Aorta (tissue), 5 donors: ENCODE measurements at regions not wholly inside any gene's neighbourhood (a gene's known extent, or its start where the extent isn't known, plus 50 kb on each side); places are given as distances from the start of the nearest gene placed in this dataset.

ENCODE experiments used
- ATAC-seq: fragments of 200-7000 bp; cut with Tn5 transposase; one replicate; pipeline ENCODE4 v1.9.1; 2022; ENCODE audit warnings: moderate library complexity; ENCODE audit not compliant: low FRiP score
- DNase-seq, 2 donors: peaks; one replicate each; pipeline ENCODE4 v3.0.0-alpha.2; 2020
- H3K27ac ChIP-seq, 2 donors: one replicate each; pipeline ENCODE4 v1.5.1; 2013; ENCODE audit warnings: low read length in 2 of 2, mild to moderate bottlenecking in 2 of 2, moderate library complexity in 2 of 2, control low read depth in 1 of 2, inconsistent platforms in 1 of 2, low read depth in 1 of 2
- H3K27me3 ChIP-seq, 2 donors: one replicate each; pipeline ENCODE4 v1.6.1; 2013; ENCODE audit warnings: control low read depth in 1 of 2, low read length in 1 of 2, mild to moderate bottlenecking in 1 of 2, moderate library complexity in 1 of 2; ENCODE audit not compliant: insufficient read depth in 2 of 2, control insufficient read depth in 1 of 2
- H3K36me3 ChIP-seq, 2 donors: one replicate each; pipeline ENCODE4 v1.6.1; 2013; ENCODE audit warnings: control low read depth in 1 of 2, low read length in 1 of 2, mild to moderate bottlenecking in 1 of 2; ENCODE audit not compliant: insufficient read depth in 2 of 2, control insufficient read depth in 1 of 2
- H3K4me1 ChIP-seq, 2 donors: one replicate each; pipeline ENCODE4 v1.6.1; 2013; ENCODE audit warnings: low read length in 2 of 2, control low read depth in 1 of 2, mild to moderate bottlenecking in 1 of 2, moderate library complexity in 1 of 2; ENCODE audit not compliant: insufficient read depth in 2 of 2, control insufficient read depth in 1 of 2
- H3K4me3 ChIP-seq, 2 donors: one replicate each; pipeline ENCODE4 v1.5.1; 2013; ENCODE audit warnings: low read length in 2 of 2, control low read depth in 1 of 2, mild to moderate bottlenecking in 1 of 2
- H3K9me3 ChIP-seq: one replicate; pipeline ENCODE4 v1.6.1; 2013; ENCODE audit warnings: mild to moderate bottlenecking, low read length; ENCODE audit not compliant: control insufficient read depth
- WGBS, 2 donors: extraction: QIAGEN DNeasy Blood & Tissue Kit; methylation state at CpG; one replicate each; pipeline ENCODE4 v1.1.7; 2013; 5-methylcytosine and 5-hydroxymethylcytosine counted together
- intact Hi-C, 2 donors: fragments of 100-400 bp; cut with DNase I; formaldehyde crosslinking; loops; one replicate each; pipeline versions ENCODE4 v1.14.2 to v1.15.0; 2022
- donor health status: healthy with polysubstance abuse.
- donor health status: Bipolar disorder and iron deficiency.
- donor health status: DM: no; HTN: no; CAD: no.
- donor health status: DM: no; HTN: no; CAD: no.
- donor health status: DM: yes; HTN: yes; CAD: no.

DNA sequence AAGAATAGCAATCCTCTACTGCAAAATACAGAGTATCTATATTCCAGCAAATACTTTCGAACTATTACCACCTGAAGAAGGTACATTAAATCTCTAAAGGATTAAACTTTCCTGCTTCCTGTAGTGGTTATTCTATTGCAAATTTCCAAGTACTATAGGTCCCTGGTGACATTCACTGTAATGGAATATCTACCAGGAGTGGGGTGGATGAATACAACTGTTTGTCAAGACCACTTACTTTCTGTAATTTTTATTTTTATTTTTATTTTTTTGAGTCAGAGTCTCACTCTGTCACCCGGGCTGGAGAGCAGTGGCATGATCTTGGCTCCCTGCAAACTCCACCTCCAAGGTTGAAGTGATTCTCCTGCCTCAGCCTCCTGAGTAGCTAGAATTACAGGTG, 389.5 kb downstream of the TMEM114 start:
- intact Hi-C loops: no loop called here
- H3K36me3 ChIP-seq: no peaks in the 10 kb centered on the region
- H3K27ac ChIP-seq: no peak overlapping the region
- 73 to 83% methylated on average over 2 of the region's 2 CpGs for WGBS, 2 donors
- DNase-seq (no peak), ATAC-seq (no peak)
- peaks cover 0 to 1% of the 10 kb centered on the region in 2 donors for H3K4me1 ChIP-seq
- peaks cover 7% of the 10 kb centered on the region for H3K9me3 ChIP-seq
- no peaks in the 10 kb centered on the region for H3K27me3 ChIP-seq
- no peak overlapping the region for H3K4me3 ChIP-seq

DNA sequence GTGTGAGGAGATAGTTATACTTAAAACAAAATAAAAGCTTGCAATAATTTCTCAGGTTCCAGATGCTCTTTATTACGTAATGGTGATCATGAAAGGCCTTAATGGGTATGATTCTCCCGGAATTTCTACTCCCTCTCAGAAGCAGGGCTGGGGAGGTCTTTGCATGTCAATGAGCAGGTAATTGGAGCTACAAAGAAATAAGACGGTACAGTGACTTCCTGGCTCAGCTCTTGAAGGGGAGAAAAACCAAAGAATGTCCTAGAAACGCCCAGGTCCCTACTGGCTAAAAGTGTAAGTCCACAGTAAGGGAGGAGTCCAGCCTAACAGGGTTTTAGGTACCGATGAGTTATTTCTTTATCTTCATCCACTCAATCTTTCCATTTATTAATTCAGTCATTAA, 390.9 kb downstream of the TMEM114 start:
- Histone ChIP-seq H3K4me3 (no peak overlapping the region), H3K9me3 (peaks cover 7% of the 10 kb centered on the region), H3K4me1 (peaks cover 0 to 1% of the 10 kb centered on the region in 2 donors), H3K27ac (no peak overlapping the region), H3K36me3 (no peaks in the 10 kb centered on the region), H3K27me3 (no peaks in the 10 kb centered on the region)
- ATAC-seq: no peak
- intact Hi-C loops: no loop called here
- 50 to 54% methylated on average over 5 of the region's 5 CpGs for WGBS, 2 donors
- DNase-seq: no peak

DNA sequence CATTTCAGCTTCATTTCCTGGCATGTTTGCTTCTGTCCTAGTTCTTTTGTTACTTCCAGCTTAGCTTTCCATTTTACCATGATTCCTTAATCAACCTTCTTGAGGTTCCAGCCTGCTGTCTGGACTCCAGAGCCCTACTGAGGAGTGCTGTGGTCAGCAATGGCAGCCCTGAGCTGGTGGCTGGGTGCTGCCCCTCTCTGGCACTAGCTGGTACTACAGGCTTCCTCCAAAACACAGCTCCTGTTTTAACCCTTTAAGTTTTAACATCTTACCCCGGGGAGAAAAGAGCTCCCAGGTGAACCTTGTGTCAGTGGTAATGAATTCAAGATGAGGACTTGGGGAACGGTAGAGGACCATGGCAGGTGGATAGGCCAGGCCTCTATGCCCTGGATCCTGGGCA, 395.5 kb downstream of the TMEM114 start:
- no peak overlapping the region for H3K4me3 ChIP-seq
- no peaks in the 10 kb centered on the region for H3K36me3 ChIP-seq
- ATAC-seq (no peak), DNase-seq (no peak)
- intact Hi-C loops: no loop called here
- 40 to 41% methylated on average over 2 of the region's 2 CpGs for WGBS, 2 donors
- no peaks in the 10 kb centered on the region for H3K27me3 ChIP-seq
- H3K4me1 ChIP-seq: no peaks in the 10 kb centered on the region
- H3K27ac ChIP-seq: no peak overlapping the region
- peaks cover 2% of the 10 kb centered on the region for H3K9me3 ChIP-seq

DNA sequence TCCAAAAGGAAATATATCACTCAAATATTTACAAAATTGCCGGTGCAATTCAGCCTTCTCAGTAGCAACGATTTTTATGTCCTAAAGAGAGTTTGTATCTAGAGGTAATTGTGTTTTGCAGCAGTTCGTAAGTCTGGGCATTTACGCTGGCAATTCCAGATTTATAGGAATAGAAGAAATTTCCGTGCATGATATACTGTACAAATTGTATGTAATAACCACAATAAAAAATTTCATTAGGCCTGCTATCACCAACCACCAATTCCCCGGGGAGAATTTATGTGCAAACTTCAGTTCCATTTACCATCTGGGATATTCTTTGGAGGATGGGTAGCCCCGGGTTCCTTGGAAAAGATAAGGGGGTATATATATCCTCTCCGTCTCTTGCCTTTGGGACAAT, 401.5 kb downstream of the TMEM114 start:
- WGBS, 2 donors: 72 to 76% methylated on average over 8 of the region's 8 CpGs
- ATAC-seq (no peak), DNase-seq (no peak)
- H3K9me3 ChIP-seq: no peaks in the 10 kb centered on the region
- no peak overlapping the region for H3K27ac ChIP-seq
- H3K4me3 ChIP-seq: no peak overlapping the region
- no peaks in the 10 kb centered on the region for H3K27me3 ChIP-seq
- intact Hi-C loops: no loop called here
- H3K36me3 ChIP-seq: no peaks in the 10 kb centered on the region
- H3K4me1 ChIP-seq: no peaks in the 10 kb centered on the region

DNA sequence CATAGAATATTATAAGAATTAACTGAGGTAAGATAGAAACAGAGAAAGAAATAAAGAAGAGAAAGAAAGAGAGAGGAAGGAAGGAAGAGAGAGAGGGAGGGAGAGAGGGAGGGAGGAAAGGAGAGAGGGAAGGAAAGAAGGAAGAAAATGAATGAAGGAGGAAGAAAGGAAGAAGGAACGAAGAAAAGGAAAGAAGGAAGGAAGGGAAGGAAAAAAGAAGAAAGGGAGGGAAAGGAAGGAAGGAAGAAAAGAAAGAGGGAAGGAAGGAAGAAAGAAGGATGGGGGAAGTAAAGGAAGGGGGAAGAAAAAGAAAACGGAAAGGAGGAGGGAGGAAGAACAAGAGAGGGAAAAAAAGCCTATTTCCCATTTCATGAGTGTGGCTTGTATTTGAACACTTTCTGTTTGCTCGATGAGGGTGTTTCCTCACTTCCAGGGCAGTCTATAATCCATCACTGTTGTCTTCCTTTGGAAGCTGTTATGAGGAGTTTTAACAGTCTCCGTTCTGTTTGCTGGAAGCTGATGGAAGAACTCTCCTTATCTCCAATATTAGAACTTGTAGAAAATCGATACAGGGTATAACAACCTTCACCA, 402.4 kb downstream of the TMEM114 start:
- no peak overlapping the region for H3K27ac ChIP-seq
- intact Hi-C loops: no loop called here
- 53 to 57% methylated on average over 5 of the region's 5 CpGs for WGBS, 2 donors
- no peaks in the 10 kb centered on the region for H3K27me3 ChIP-seq
- H3K4me1 ChIP-seq: no peaks in the 10 kb centered on the region
- no peaks in the 10 kb centered on the region for H3K9me3 ChIP-seq
- no peak overlapping the region for H3K4me3 ChIP-seq
- H3K36me3 ChIP-seq: no peaks in the 10 kb centered on the region
- no peak for DNase-seq
- no peak for ATAC-seq

DNA sequence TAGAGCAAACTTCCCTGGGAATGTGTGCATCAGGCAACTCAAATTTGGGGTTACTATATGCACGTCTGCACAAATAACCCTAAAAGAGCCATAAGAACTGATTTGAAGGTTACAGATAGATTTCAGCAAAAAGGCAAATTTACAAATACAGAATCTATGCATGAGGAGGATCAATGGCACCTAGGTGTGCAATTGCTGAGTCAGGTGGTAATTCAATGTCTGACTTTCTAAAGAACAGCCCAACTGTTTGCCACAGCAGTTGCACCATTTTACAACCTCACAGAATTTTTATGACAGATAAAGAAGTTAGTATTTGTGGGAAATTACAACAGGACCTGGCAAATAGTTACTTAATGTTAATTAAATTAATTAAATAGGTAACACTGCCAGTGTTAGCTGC, 405.5 kb downstream of the TMEM114 start:
- Histone ChIP-seq H3K27ac (no peak overlapping the region), H3K4me3 (no peak overlapping the region), H3K27me3 (no peaks in the 10 kb centered on the region), H3K36me3 (no peaks in the 10 kb centered on the region), H3K9me3 (no peaks in the 10 kb centered on the region), H3K4me1 (no peaks in the 10 kb centered on the region)
- DNase-seq (no peak), ATAC-seq (no peak)
- intact Hi-C loops: no loop called here
- 65 to 66% methylated on average over 1 of the region's 1 CpG for WGBS, 2 donors

DNA sequence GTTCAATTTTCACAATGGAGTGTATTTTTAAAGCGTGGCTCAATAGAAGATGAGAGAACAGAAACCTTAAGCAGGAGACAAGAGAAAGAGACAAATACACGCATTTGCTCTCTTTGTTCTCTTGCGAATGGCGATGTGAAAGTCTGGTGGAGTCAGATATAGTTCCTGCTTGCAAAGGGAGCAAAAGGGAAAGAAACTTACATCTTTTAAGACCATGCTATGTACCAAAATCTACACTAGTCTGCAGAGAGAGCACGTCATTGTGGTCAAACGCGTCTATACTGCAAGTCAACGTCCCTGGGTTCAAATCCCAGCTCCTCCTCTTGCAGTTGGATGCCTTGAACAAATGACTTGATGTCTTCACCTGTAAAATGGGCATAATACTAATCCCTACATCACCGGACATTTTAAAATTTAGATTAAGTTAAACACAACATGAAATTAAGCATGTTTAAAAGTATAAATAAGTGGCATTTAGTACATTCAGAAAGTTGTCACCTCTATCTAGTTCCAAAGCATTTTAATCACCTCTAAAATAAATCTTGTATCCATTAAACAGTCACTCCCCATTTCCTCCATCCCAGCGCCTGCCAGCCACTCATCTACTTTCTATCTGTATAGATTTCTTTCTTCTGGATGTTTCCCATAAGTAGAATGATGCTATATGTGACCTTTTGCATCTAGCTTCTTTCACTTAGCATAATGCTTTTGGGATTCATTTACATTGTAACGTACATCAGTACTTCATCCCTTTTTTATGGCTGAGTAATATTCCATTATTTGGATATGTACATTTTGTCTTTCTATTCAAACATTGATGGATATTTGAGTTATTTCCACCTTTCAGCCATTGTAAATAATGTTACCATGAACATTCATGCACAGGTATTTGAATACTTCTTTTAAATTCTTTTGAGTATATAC, 406.9 kb downstream of the TMEM114 start:
- H3K4me3 ChIP-seq: no peak overlapping the region
- no peaks in the 10 kb centered on the region for H3K27me3 ChIP-seq
- intact Hi-C loops: no loop called here
- H3K36me3 ChIP-seq: no peaks in the 10 kb centered on the region
- no peaks in the 10 kb centered on the region for H3K9me3 ChIP-seq
- no peak overlapping the region for H3K27ac ChIP-seq
- no peaks in the 10 kb centered on the region for H3K4me1 ChIP-seq
- WGBS, 2 donors: 75 to 77% methylated on average over 11 of the region's 11 CpGs
- ATAC-seq (no peak), DNase-seq (no peak)

DNA sequence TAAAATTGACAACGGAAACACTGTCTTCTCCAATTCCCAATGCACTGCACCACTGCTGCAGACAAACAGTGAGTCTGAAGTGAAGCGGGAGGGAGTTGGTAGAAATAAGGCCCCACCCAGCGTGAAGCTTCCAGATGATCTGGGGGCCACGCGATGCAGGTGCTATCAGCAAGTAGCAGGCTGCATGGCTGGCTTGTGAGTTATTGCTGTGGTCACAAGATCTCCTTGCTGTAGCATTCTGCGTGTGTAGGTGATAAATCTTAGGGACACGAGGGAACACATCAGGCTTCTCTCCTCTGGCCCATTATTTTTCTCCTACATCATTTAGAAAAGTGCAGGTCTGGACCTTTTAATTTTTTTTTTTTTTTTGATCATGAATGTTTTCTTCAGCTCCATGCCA, 407.6 kb downstream of the TMEM114 start:
- Histone ChIP-seq H3K36me3 (no peaks in the 10 kb centered on the region), H3K4me3 (no peak overlapping the region), H3K9me3 (no peaks in the 10 kb centered on the region), H3K27ac (no peak overlapping the region), H3K27me3 (no peaks in the 10 kb centered on the region), H3K4me1 (no peaks in the 10 kb centered on the region)
- intact Hi-C loops: no loop called here
- 24 to 39% methylated on average over 7 of the region's 7 CpGs for WGBS, 2 donors
- DNase-seq (no peak), ATAC-seq (no peak)

DNA sequence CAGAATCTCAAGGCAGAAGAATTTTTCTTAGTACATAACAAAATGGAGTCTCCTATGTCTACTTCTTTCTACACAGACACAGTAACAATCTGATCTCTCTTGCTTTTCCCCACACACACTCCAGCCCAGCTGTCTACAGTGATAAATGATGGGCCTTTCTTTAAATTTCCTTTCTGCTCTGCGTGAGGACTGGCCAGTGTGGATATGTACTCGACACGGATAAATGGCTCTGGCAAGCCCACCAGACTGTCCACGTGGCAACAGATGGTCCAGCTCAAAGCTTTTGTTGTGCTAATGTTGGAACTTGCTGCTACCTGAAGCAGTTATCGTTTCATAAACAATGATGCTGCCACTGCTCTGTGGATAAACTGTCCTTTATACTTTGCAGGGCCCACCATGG, 410.7 kb downstream of the TMEM114 start:
- Histone ChIP-seq H3K4me1 (no peaks in the 10 kb centered on the region), H3K27me3 (no peaks in the 10 kb centered on the region), H3K4me3 (no peak overlapping the region), H3K36me3 (no peaks in the 10 kb centered on the region), H3K27ac (no peak overlapping the region), H3K9me3 (no peaks in the 10 kb centered on the region)
- DNase-seq (no peak), ATAC-seq (no peak)
- intact Hi-C loops: no loop called here
- WGBS, 2 donors: 11 to 15% methylated on average over 5 of the region's 5 CpGs
